HEK293 (cell line): ENCODE measurements at regions not wholly inside any gene's neighbourhood (a gene's known extent, or its start where the extent isn't known, plus 50 kb on each side); places are given as distances from the start of the nearest gene placed in this dataset.

Source experiments
- HOXA7 ChIP-seq: sonication (generic); formaldehyde crosslinking; IDR thresholded peaks from 2 replicates; pipeline ENCODE4 v1.8.1; 2022; ENCODE audit warnings: missing genetic modification reagents, borderline replicate concordance
- SP2 ChIP-seq: fragments of 450-650 bp; formaldehyde crosslinking; IDR thresholded peaks from 2 replicates; pipeline ENCODE4 v1.5.1; 2016; ENCODE audit warnings: missing biosample characterization, missing genetic modification characterization
- TCF7L2 ChIP-seq: IDR thresholded peaks from 2 replicates; pipeline ENCODE4 v1.6.1; 2011; ENCODE audit warnings: low read depth, mild to moderate bottlenecking, inconsistent platforms, low read length, moderate library complexity, borderline replicate concordance
- ZNF785 ChIP-seq: fragments of 450-650 bp; formaldehyde crosslinking; IDR thresholded peaks from 2 replicates; pipeline ENCODE4 v1.5.1; 2016; ENCODE audit warnings: missing biosample characterization, missing genetic modification characterization
- TF ChIP-seq, protein P1 (sequence below): fragments of 450-650 bp; formaldehyde crosslinking; IDR thresholded peaks from 2 replicates; pipeline ENCODE4 v1.5.1; 2016; ENCODE audit warnings: missing biosample characterization, missing genetic modification characterization
- TF ChIP-seq, protein P2 (sequence below): fragments of 450-650 bp; formaldehyde crosslinking; IDR thresholded peaks from 2 replicates; pipeline ENCODE4 v1.5.1; 2016; ENCODE audit warnings: missing biosample characterization, missing genetic modification characterization
- TF ChIP-seq, protein P3 (sequence below): fragments of 450-650 bp; formaldehyde crosslinking; IDR thresholded peaks from 2 replicates; pipeline ENCODE4 v1.5.1; 2017; ENCODE audit warnings: missing biosample characterization, missing genetic modification characterization

GRCh38 chr5:118776755-118777154 is 211.6 kb downstream of the DTWD2 start:
- TF ChIP-seq HOXA7 (CRISPR knock-in tag) = no peak
- TF ChIP-seq, protein P1, sequence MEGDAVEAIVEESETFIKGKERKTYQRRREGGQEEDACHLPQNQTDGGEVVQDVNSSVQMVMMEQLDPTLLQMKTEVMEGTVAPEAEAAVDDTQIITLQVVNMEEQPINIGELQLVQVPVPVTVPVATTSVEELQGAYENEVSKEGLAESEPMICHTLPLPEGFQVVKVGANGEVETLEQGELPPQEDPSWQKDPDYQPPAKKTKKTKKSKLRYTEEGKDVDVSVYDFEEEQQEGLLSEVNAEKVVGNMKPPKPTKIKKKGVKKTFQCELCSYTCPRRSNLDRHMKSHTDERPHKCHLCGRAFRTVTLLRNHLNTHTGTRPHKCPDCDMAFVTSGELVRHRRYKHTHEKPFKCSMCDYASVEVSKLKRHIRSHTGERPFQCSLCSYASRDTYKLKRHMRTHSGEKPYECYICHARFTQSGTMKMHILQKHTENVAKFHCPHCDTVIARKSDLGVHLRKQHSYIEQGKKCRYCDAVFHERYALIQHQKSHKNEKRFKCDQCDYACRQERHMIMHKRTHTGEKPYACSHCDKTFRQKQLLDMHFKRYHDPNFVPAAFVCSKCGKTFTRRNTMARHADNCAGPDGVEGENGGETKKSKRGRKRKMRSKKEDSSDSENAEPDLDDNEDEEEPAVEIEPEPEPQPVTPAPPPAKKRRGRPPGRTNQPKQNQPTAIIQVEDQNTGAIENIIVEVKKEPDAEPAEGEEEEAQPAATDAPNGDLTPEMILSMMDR (tag by site-specific recombination) = no peak
- TF ChIP-seq, protein P2, sequence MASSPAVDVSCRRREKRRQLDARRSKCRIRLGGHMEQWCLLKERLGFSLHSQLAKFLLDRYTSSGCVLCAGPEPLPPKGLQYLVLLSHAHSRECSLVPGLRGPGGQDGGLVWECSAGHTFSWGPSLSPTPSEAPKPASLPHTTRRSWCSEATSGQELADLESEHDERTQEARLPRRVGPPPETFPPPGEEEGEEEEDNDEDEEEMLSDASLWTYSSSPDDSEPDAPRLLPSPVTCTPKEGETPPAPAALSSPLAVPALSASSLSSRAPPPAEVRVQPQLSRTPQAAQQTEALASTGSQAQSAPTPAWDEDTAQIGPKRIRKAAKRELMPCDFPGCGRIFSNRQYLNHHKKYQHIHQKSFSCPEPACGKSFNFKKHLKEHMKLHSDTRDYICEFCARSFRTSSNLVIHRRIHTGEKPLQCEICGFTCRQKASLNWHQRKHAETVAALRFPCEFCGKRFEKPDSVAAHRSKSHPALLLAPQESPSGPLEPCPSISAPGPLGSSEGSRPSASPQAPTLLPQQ (tag by site-specific recombination) = no peak
- no peak for TF ChIP-seq ZNF785 (tag by site-specific recombination)
- TF ChIP-seq SP2 = no peak
- TF ChIP-seq, protein P3, sequence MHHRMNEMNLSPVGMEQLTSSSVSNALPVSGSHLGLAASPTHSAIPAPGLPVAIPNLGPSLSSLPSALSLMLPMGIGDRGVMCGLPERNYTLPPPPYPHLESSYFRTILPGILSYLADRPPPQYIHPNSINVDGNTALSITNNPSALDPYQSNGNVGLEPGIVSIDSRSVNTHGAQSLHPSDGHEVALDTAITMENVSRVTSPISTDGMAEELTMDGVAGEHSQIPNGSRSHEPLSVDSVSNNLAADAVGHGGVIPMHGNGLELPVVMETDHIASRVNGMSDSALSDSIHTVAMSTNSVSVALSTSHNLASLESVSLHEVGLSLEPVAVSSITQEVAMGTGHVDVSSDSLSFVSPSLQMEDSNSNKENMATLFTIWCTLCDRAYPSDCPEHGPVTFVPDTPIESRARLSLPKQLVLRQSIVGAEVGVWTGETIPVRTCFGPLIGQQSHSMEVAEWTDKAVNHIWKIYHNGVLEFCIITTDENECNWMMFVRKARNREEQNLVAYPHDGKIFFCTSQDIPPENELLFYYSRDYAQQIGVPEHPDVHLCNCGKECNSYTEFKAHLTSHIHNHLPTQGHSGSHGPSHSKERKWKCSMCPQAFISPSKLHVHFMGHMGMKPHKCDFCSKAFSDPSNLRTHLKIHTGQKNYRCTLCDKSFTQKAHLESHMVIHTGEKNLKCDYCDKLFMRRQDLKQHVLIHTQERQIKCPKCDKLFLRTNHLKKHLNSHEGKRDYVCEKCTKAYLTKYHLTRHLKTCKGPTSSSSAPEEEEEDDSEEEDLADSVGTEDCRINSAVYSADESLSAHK (tag by site-specific recombination) = no peak
- TF ChIP-seq TCF7L2 = no peak
